Transverse colon (tissue), 4 donors: ENCODE measurements at regions not wholly inside any gene's neighbourhood (a gene's known extent, or its start where the extent isn't known, plus 50 kb on each side); places are given as distances from the start of the nearest gene placed in this dataset.

Experiments used
- CTCF ChIP-seq, 5 experiments: fragments of 200-600 bp in 3 of 5; fragments of 450-650 bp in 2 of 5; sonication (generic) in 3 of 5; IDR thresholded peaks; 1 replicate in 2 of 5; 2 replicates in 3 of 5; pipeline ENCODE4 v1.5.1; 2016 to 2017; ENCODE audit warnings: antibody characterized with exemption in 5 of 5, inconsistent platforms in 3 of 5, mild to moderate bottlenecking in 2 of 5, moderate library complexity in 1 of 5
- EP300 ChIP-seq: sonication (generic); formaldehyde crosslinking; IDR thresholded peaks from one replicate; pipeline ENCODE4 v1.6.1; 2017; ENCODE audit warnings: antibody characterized with exemption, low read depth
- POLR2A ChIP-seq: fragments of 450-650 bp; IDR thresholded peaks from one replicate; pipeline ENCODE4 v1.6.1; 2016; ENCODE audit warnings: antibody characterized with exemption, mild to moderate bottlenecking, moderate library complexity
- POLR2AphosphoS5 ChIP-seq, 3 donors: sonication (generic); formaldehyde crosslinking; IDR thresholded peaks; one replicate each; pipeline ENCODE4 v1.6.1; 2016; ENCODE audit warnings: antibody characterized with exemption in 3 of 3

GRCh38 chr4:36854554-36854953, 390.0 kb upstream of the NWD2 start:
- TF ChIP-seq EP300 (no peak), POLR2A (no peak), CTCF (IDR thresholded peaks at IDR 0.05) (no peak), POLR2AphosphoS5 (IDR thresholded peaks at IDR 0.05) (no peak)
